SHP77 treated with DMSO at 0.1 percent for 48 hours (cell line): ENCODE measurements at regions not wholly inside any gene's neighbourhood (a gene's known extent, or its start where the extent isn't known, plus 50 kb on each side); places are given as distances from the start of the nearest gene placed in this dataset.

Experiments used
- DNase-seq: peaks from one replicate; lab custom pipeline; 2025; lab: John Stamatoyannopoulos, UW

DNA sequence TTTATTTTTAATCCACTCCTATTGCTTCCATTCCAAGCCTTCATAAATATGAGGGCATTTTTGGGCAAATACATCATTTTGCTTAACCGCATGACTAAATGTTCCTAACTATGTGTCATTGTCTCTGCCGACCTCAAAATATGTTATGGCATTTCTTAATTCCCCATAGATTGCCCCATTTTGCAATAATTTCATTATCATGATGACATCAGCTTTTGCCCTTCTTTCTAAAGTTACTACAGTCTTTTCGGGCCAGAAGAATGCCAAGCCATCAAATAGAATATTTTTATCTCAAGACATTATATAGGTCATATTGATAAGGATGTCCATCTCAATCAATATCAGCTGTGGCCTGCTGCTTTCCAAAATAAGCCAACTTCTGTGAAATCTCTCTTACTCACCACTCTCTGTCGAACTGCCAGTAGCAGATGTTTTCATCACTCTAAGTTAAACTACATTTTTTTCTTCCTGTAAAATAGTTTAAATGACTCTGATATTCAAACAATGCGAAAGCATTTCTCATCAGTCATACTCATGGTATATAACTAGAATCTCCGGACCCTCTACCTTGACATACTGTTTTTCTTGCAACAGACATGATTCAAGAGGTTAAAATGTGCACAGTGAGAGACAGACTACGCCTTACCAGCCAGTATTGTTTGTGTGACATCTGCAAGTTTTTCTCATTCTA lies 1254.6 kb upstream of the CELF2 start:
- DNase-seq = no peak

DNA sequence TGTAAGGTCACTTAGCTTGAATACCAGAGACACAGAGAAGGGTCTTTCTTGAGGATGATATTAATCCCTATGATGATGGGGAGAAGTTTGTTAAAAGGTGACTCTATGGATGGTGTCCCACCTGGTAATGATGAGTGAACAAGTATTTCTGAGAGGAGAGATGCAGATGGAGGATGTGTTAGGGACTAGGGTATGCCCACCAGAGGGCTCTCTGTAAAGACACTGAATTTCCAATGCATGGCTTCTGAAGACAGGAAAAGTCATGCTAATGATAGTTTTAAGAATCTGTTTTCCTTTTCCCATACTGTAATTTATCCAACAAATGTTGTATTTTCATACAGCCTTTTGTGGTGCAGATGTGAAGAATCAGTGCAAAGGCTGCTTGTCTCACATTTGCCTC lies 1250.9 kb upstream of the CELF2 start:
- DNase-seq = no peak

DNA sequence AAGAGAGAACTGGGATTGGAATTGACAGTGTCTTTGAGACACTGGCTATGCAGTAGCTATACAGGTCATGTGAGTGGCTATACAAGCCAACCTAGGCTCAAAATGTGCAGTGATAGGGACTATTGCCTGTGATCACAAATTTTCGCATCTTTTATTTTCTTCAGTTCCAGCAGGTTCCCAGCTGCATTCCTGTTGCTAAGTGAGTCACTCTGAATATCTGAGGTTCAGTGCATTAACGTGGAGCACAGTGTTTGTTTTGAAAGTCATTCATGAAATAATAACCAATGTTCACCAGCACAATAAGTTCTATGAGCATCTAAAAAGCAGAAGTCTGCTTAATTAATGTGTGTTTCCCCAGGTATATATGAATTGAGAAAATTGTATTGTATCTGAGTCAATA lies 1236.0 kb upstream of the CELF2 start:
- DNase-seq = no peak

DNA sequence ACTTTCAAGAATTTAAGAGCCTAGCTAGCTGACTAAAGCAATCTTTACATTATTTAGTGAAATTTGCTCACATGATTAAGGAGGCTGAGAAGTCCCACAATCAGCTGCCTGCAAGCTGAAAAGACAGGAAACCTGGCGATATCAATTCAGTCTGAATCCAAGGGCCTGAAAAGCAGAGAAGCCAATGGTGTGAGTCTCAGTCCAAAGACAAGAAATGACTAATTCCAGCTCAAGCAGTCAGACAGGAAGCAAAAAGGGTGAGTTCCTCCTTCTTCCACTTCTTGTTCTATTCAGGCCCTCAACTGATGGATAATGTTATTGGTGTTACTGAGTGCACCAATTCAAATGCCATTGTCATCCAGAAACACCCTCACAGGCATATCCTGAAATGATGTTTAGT lies 1231.6 kb upstream of the CELF2 start:
- no peak for DNase-seq

DNA sequence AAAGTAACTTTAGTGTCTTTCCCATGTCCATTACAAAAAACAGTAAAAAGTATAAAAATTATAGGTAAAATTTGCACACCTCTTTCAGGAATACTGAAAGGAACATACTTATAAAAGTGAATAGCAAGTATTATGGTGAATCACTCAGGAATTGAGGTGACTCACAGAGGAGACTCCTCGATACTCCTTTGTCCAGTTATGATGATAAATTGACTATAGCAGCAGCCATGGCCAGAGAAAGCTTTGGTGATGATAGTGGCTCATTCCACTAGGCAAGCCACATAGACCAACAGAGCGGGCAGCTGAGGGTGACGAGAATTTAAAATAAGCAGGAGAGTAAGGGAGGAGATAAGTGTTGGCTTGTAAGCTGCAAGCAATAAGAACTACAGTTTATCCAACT lies 1231.1 kb upstream of the CELF2 start:
- no peak for DNase-seq

DNA sequence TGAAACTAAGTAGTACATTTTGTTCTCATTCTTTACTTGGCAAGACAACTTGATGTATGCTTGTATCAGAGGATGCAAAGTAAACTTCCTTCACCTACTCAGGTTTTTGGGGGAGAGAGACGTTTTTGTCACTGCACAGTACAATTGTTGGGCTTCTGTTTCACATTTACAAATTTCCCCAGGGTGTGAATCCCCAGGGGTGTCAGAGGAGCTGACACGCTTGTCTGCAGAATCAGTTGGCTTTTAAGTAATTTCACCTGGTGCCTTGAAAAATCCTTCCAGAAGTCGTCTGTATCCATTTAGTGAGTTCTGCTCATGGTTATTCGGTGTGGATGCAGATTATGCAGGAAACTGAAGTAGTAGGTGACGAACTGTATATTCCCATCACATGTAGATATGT lies 1227.7 kb upstream of the CELF2 start:
- DNase-seq = no peak

DNA sequence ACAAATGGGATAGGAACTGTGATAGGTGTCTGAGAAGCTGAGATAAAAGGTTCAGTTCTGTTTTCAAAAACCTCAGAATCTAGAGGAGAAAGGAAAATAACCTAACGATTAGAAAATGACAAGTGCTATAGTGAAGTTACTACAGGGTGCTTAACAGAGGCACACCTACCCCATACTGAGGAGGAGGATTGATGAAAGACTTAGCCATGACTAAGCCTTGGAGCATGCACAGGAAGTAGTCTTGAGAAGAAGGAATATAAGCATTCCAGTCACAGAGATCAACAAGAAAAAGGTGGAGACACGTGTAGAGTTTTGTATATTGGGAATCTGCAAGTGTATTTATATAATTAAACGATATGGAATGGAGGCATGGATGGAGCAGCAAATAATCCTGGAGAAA lies 1225.5 kb upstream of the CELF2 start:
- no peak for DNase-seq

DNA sequence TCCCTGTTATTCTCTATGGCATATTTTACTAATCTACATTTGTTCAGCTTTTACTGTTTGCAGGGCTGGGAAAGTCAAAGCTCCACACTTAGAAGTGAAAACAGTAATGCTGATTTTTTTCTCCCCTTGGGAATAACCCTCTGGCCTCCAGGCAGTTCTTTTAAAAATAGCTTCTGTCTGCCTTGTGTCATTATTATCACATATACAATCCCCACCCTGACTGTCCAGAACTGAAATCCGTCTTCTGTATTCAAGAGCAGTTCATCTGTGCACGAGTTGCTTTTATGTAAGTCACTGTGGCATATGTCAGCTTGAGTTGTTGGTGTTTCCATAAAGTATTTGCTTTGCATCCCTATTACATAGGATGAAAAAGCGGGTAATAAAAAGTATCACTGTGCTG lies 1221.1 kb upstream of the CELF2 start:
- no peak for DNase-seq

DNA sequence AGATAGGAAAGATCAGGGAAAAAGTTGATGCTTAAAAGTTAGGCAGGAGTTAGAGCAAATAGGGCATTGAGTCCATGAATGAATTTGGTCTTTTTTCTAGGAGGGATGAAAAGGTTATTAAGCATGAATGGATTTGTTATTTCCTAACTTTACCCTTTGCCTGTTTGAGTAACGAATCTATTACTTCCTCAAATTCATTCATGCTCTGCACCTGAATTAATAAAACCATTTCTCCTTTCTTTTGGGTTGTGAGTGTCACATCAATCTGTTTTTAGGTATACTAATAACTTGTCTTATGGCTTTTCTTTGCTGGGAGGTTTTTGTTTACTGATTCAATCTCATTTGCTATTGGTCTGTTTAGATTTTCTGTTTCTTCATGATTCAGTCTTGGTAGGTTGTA lies 1217.7 kb upstream of the CELF2 start:
- no peak for DNase-seq

DNA sequence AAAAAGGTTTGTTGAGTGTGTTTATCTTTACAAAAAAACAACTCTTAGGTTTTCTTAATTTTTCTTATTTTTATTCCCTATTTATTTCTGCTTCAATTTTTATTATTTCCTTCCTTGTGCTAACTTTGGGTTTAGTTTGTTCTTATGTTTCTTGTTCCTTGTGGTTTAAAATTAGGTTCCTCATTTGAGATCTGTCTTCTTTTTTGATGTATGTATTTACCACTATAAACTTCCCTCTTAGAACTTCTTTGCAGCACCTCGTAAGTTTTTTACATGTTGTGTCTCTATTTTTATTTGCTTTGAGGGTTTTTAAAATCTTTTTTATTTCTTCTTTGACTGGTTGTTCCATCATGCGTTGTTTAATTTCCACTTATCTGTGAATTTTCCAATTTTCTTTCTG lies 1217.1 kb upstream of the CELF2 start:
- no peak for DNase-seq

DNA sequence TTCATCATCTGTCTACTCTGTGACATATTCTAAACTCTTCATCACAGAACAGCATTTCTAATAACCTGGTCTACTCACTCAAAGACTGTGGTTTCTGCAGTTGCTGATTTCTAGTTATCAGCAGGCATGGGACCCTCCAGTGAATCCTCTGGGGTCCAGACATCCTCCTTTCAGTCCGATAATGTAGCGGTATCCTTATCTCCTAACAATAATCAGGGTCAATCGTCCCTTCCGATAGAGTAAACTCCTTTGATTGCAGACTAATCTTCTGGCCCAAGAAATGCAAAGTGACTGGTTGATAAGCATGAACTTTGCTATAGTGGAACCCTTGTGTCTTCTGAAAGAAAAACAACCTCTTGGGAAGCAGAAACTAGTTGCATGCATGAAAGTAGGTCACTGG lies 1209.8 kb upstream of the CELF2 start:
- DNase-seq = no peak

DNA sequence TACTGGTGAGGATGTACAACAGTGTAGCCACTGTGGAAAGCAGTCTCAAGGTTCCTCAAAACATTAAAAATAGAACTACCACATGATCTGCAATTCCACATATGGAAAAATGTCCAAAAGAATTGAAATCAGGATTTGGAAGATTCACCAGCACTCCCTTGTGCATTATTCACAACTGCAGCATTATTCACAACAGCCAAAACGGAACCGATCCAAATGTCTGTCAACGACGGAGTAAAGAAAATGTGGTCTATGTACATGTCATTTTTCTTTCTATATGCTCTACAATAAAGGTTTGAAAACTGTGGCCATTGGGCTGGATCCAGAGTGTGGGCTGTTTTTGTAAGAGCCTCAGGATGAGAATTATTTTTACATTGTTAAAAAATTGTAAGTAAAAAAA lies 1206.1 kb upstream of the CELF2 start:
- DNase-seq = no peak

DNA sequence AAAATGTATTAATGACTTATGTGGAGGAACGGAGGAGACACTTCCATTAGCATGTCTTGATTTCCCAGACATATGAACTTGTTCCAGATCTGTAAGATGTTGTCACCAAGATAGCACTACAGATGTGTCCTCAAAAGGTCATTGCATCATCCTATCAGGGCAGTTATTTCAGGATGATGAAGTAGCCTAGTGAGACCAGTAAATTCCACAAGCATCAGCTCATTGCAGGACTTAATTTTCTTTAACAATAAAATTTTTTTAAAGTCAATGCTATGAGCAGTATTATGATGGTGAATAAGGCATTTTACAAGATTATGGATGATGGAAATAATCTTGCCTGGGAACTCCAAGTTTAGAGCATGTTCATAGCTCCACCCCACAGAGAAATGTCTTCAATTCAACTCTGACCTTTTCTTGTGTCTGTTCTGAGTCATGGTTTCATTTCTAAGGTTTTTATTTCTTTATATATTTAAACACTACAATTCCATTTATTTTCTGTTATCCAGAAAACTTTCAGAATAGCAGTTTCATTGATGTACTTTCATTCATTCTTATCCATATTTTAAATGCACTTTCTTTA lies 1203.3 kb upstream of the CELF2 start:
- no peak for DNase-seq

DNA sequence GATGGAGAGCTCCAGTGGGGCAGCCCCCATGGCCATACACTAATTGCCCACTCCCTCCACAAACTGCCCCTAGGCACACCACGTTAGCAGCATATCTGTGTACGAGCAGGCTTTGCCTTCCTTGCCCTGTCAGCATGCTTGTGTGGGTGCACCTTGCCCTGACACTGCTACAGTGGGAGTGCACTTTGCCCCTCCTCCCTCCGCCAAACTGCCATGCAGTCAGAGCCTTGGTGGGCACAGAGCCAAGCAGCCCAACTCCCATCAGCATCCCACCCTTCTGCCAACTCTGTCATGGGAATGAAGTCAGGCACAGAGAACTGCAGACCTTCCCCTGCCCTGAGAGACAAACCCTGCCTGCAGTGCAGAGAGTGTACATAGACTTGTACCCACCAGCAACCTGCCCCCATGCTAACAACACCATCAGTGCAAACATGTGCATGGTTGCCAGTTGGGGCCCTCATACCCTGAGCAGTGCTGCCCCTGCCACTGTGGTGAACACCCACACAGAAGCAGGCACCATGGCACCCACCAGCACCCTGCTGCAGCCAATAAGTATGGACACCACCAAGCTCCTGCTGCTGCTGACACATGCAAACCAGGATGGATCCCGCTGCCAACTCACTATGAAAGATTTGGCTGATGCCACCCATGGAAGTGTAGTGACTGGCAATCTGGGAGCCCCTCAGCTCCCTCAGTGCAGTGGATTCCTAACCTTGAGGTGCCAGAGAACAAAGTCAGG lies 1197.7 kb upstream of the CELF2 start:
- no peak for DNase-seq

DNA sequence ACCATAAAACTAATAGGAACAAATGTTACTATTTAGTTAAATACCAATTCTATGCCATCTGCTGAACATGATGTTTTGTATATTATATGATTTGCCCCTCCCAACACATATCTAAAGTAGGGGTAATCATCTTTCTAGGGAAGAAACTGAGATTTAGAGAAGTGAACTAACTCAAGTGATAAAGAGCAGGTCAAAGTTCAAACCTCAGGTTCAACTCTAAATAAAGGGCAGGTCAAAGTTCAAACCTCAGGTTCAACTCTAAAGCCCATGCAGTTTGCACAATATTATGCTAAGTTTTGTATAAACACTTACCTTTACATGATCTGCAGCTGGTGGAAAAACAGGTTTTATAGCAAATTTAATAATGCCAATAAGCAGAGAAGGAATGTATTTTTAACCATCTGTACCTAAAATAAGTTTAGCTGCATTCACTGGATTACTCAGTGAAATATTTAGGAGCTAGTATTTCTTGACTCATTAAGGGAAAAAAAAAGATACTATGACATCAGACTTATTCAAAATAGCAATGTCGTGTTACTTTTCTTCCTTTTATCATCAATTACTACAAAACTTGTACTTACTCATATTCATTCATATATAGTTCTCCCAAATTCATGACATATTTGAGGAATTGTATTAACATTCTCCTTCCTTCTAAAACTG lies 1194.3 kb upstream of the CELF2 start:
- no peak for DNase-seq

DNA sequence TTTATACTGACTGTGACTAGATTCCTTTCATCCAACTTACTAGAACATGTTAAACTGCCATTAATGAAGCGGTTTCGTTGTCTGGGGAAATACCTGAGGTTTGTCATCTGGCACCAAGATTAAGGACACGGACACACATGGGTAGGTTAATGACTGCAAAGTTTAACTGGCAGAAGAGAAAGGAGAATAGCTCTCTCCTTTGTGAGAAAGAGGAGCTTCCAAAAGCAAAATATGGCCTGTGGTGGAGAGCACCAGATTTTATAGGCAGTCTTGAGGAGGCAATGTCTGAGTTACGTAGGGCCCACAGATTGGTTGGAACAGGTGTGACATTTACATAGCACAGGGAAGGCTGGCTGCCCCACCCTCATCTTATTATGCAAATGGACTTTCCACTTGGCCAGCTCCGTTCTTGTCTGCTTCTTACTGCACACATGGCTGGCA lies 1193.0 kb upstream of the CELF2 start:
- no peak for DNase-seq

DNA sequence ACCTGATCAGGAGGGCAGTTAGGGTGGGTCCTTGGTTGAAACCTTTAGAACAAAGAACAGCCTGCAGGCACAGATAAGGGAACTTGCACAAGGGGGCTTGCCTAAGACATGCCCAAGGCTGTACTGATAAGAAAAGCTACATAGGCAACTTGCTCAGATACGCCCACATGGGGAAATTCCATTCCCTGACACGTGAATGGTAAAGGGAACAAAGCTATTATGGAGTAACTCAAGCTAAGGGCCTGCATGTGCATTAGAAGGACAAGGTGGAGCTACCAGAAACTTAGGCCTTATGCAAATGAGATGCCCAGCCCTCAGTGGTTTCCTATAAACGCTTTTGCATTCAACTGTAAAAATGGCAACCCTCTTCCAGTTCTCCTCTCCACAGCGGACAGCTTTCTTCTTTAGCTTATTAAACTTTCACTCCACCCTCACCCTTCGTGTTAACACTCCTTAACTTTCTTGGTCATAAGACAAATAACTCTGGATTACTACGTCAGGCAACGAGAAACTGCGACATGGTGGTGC lies 1192.1 kb upstream of the CELF2 start:
- DNase-seq = no peak

DNA sequence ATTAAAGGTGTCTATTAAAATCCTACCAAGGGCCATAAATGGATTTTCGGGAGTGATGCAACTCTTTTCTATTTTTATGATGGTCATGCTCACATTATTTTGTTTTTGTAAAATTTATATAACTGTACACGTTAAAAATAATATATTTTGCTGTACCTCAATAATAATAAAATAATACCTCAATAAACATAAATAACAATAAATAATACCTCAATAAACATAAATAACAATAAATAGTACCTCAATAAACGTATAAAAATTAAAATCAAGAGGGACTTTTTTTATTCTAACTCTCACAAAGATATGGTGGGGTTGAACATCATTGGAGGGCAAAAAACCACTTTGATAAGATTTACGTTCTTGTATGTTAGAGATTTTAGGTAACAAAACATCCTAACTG lies 1189.6 kb upstream of the CELF2 start:
- no peak for DNase-seq

DNA sequence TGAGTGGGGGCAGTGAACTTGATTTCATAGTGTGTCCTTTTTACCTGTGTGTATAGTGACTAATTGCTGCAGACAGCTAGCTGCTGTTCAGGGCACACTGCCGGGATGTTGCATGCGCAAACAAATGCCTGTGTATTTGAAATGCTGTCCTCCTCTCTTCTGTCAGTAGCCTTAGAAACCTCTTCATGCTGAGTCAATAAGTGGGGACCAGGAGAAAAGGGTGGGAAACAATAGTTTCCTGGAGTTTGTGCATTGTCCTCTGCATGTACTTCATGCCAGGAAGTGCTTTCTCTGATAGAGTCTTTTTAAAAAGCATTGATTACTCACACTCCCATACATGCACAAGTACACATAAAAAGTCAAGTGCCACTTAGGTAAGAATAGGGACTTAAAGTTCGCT lies 1183.7 kb upstream of the CELF2 start:
- no peak for DNase-seq

DNA sequence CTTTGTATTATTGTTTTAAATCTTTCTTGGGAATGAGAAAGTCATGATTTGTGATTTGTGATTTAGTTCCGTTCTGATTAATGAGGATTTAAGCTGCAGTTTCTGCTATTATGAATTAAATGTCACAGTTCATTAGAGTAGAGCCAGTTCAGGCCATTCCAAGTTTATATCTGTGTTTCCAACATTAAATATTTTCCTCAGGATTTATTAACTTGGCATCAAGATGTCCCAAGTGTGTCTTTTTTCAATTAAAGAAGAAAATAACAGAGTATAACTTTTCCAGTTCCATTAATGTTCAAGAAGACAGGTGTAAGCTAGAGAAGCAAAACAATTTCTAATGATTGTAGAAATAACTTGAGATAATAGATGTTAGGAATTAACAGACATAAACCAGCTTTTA lies 1183.2 kb upstream of the CELF2 start:
- no peak for DNase-seq

DNA sequence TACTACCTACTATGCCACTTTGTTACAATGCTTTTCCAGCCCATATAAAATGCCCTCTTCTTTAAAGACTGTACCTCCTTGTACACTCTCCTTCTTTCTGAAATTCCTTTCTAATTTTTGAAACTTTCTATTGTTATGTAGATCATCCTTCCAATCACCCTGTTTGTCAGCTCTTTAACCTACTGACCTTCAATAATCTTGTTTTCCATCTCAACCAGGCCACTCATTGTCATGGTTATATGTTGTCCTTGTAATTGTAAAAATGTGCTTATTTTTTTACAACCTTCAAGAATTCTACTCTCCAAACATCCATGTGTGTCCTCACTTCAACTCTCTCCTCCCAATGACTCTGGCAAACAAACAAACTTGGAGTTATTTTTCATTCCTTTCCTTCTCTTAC lies 1172.6 kb upstream of the CELF2 start:
- no peak for DNase-seq

DNA sequence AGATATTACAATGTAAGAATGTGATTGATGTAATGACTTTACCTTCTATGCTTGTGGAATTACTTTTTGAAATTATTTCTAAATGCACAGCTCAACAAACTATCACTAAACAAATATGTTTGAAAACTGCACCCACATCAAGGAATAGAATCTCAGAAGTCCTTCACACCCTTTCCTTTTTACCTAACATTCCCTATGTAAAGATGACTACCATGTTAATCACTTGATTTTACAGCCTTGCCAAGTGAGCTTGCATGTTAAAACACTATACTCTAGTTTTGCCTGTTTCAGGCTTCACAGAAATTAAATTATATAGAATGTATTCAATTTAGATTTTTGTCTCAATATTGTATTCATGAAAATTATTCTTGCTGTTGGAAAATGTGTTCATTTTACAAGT lies 1169.4 kb upstream of the CELF2 start:
- no peak for DNase-seq

DNA sequence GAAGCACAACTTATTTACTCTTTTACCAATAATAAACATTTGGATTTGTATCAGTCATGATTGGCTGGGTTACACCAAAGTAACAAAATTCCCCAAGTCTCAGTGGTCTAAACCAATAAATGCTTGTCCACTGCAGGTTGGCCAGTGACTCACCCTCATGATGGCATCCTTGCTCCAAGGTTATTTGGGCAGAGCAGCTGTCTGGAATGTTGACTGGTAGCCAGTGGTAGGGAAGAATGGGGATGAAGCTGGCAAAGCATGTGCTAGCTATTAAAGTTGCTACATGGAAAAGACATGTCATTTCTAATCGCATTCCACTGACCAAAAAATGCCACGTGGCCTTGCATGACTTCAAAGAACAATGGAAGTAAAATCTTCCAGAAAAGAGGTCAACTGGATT lies 1168.7 kb upstream of the CELF2 start:
- no peak for DNase-seq
